IgD-negative memory B cell (primary cell): ENCODE measurements at regions not wholly inside any gene's neighbourhood (a gene's known extent, or its start where the extent isn't known, plus 50 kb on each side); places are given as distances from the start of the nearest gene placed in this dataset.

Experiments
- H3K27ac Mint-ChIP-seq, 3 donors: one replicate each; pipeline ENCODE4 v1.8.0; 2020 to 2022; ENCODE audit warnings: mild to moderate bottlenecking in 3 of 3, mixed read lengths in 3 of 3, moderate library complexity in 1 of 3
- H3K27me3 Mint-ChIP-seq: one replicate; pipeline ENCODE4 v1.8.0; 2021; ENCODE audit warnings: mixed read lengths
- H3K36me3 Mint-ChIP-seq: one replicate; pipeline ENCODE4 v1.8.0; 2020; ENCODE audit warnings: mild to moderate bottlenecking, mixed read lengths
- H3K4me1 Mint-ChIP-seq, 3 donors: one replicate each; pipeline ENCODE4 v1.8.0; 2020 to 2022; ENCODE audit warnings: mixed read lengths in 3 of 3, mild to moderate bottlenecking in 1 of 3
- H3K4me3 Mint-ChIP-seq, 4 donors: one replicate each; pipeline ENCODE4 v1.8.0; 2020 to 2022; ENCODE audit warnings: mild to moderate bottlenecking in 4 of 4, mixed read lengths in 4 of 4, moderate library complexity in 3 of 4
- H3K9me3 Mint-ChIP-seq, 3 donors: one replicate each; pipeline ENCODE4 v1.8.0; 2020 to 2021; ENCODE audit warnings: mixed read lengths in 3 of 3, mild to moderate bottlenecking in 1 of 3

DNA sequence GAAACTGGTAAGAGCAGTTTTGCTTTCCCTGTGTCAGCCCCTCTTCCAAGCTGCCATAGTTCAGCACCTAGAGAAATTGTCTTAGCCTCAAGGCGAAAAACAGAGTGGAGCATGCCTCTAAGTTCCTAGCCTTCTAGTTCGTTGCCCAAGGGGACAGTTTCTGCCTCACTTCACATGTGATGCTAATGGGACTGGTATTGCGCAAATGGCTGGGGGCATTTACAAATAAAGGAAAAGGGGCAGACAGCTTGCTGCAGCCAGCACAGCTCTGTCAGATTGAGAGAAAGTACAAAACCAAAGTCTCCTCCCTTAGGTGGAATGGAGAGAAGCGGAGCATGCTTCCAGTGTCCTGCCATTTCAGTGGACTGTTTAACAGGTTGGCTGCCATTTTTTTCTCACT lies 567.7 kb downstream of the ETV1 start:
- Mint-ChIP-seq H3K9me3 (peaks cover 0 to 7% (median 3%) of the 10 kb centered on the region in 3 donors), H3K27ac (no peak overlapping the region), H3K4me3 (no peak overlapping the region), H3K4me1 (no peaks in the 10 kb centered on the region), H3K36me3 (no peaks in the 10 kb centered on the region), H3K27me3 (no peaks in the 10 kb centered on the region)

GRCh38 chr7:13433946-13434345 lies 555.5 kb downstream of the ETV1 start:
- Mint-ChIP-seq H3K27ac (no peak overlapping the region), H3K36me3 (no peaks in the 10 kb centered on the region), H3K9me3 (peaks cover 0 to 3% (median 1%) of the 10 kb centered on the region in 3 donors), H3K27me3 (no peaks in the 10 kb centered on the region), H3K4me3 (no peak overlapping the region), H3K4me1 (no peaks in the 10 kb centered on the region)

- Mint-ChIP-seq H3K4me3 (no peak overlapping the region), H3K27me3 (no peaks in the 10 kb centered on the region), H3K4me1 (no peaks in the 10 kb centered on the region), H3K9me3 (peaks cover 0 to 5% (median 3%) of the 10 kb centered on the region in 3 donors), H3K27ac (no peak overlapping the region), H3K36me3 (no peaks in the 10 kb centered on the region)
These were observed 547.2 kb downstream of the ETV1 start for GRCh38 chr7:13442226-13442625.

DNA sequence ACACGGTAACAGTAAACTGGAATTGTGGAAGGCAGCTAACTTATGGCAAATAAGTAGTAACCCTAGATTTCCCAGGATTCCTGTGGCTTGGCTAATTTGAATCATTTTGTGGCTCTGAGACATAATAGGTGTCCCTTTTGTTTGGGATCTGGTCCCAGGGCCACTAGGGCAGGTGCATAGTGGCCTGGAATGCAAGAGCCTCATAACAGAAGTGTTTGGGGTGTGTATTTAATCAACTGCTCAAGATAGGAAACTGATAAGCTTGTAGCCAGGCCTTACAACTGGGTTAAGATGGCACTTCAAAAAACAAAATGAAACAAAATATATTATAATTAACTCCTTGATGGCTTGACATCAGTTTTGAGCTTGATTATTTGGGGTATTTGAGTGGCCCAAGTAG lies 541.8 kb downstream of the ETV1 start:
- Mint-ChIP-seq H3K27ac (no peak overlapping the region), H3K9me3 (peaks cover 0 to 5% (median 3%) of the 10 kb centered on the region in 3 donors), H3K4me1 (no peaks in the 10 kb centered on the region), H3K4me3 (no peak overlapping the region), H3K36me3 (no peaks in the 10 kb centered on the region), H3K27me3 (no peaks in the 10 kb centered on the region)

GRCh38 chr7:13448243-13448642 lies 541.2 kb downstream of the ETV1 start:
- no peak overlapping the region for H3K4me3 Mint-ChIP-seq
- H3K36me3 Mint-ChIP-seq: no peaks in the 10 kb centered on the region
- no peaks in the 10 kb centered on the region for H3K4me1 Mint-ChIP-seq
- H3K27ac Mint-ChIP-seq: no peak overlapping the region
- H3K27me3 Mint-ChIP-seq: no peaks in the 10 kb centered on the region
- H3K9me3 Mint-ChIP-seq: peaks cover 0 to 5% (median 3%) of the 10 kb centered on the region in 3 donors

DNA sequence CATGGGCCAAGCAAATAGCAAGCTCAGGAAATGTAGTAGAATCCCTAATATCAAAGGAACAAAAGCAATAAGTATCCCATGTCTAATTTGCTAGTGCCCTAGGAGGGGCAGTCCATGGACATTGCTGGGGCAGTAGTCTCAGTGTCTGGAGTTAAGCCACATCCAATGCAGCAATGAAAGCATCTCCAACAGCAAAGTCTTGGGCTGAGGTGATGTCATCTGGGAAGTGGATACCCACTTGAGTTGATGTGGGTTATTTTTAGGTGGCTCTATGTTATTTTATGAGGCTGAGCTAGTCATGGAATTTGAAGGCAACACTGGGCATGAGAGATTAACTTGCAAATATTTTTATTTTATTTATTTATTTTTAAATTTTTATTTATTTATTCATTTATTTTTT lies 540.0 kb downstream of the ETV1 start:
- H3K4me1 Mint-ChIP-seq: no peaks in the 10 kb centered on the region

DNA sequence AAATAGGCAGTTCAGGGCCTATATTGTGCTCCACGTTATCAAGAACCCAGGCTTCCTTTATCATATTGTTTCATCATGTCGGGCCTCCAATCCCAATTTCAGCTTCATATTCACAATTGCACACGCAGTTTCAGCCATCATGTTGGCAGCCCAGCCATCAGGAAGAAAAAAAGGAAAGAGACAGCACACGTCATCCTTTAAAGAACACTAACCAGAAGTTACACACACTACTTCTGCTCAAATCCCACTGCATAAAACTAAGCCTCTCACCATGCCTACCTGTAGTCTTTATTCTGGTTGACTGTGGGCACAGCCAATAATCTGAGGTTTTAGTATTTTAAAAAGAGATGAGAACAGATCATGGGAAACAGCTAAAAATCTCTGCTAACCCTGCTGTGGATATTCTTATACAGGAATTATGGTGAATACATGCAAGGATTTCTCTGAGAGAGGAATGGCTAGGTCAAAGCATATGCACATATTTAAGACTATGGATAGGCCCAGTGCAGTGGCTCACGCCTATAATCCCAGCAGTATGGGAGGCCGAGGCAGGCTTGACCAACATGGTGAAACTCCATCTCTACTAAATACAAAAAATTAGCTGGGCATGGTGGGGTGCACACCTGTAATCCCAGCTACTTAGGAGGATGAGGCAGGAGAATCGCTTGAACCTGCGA lies 534.4 kb downstream of the ETV1 start:
- Mint-ChIP-seq H3K27me3 (no peaks in the 10 kb centered on the region), H3K9me3 (peaks cover 0 to 6% (median 0%) of the 10 kb centered on the region in 3 donors), H3K4me1 (no peaks in the 10 kb centered on the region), H3K36me3 (no peaks in the 10 kb centered on the region), H3K27ac (no peak overlapping the region), H3K4me3 (no peak overlapping the region)

More for the DNA sequence above, 540.0 kb downstream of the ETV1 start:
- no peak overlapping the region for H3K4me3 Mint-ChIP-seq
- no peaks in the 10 kb centered on the region for H3K36me3 Mint-ChIP-seq
- H3K9me3 Mint-ChIP-seq: peaks cover 0 to 6% (median 5%) of the 10 kb centered on the region in 3 donors
- no peak overlapping the region for H3K27ac Mint-ChIP-seq
- no peaks in the 10 kb centered on the region for H3K27me3 Mint-ChIP-seq

GRCh38 chr7:13457790-13458189 lies 531.7 kb downstream of the ETV1 start:
- H3K4me3 Mint-ChIP-seq: no peak overlapping the region
- H3K27ac Mint-ChIP-seq: no peak overlapping the region
- no peaks in the 10 kb centered on the region for H3K27me3 Mint-ChIP-seq
- peaks cover 0 to 3% (median 0%) of the 10 kb centered on the region in 3 donors for H3K9me3 Mint-ChIP-seq
- no peaks in the 10 kb centered on the region for H3K36me3 Mint-ChIP-seq
- H3K4me1 Mint-ChIP-seq: no peaks in the 10 kb centered on the region

DNA sequence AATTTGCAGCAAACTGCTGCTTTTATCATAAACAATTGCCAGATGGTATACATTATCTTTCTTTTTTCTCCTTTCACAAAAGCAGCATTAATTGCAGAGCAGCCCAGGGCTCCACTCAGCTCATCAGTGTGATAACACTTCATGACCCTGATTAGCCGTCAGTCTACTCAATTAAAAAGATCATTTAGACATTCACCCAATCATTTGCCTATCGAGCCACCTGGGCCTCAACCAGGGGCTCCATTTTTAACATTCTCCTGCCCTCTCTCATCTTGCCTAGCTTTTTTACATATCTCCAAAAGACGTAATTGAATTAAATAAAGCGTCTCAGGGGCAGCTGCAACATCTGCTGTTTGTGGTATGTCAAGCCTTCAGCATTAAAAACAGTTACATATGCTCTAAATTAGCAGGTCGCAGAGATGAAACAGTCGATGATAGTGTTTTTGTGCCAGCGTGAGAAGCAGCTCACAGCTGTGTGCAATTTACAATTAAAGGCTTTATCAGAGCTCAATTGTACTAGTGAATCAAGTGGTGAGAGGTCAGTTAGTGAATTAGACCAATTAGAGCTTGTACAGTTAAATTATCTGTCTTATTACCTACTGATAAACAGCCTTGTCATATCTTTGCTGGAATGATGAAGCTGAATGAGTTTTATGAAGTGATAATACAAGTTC lies 522.5 kb downstream of the ETV1 start:
- H3K36me3 Mint-ChIP-seq: no peaks in the 10 kb centered on the region
- no peak overlapping the region for H3K4me3 Mint-ChIP-seq
- H3K9me3 Mint-ChIP-seq: peaks cover 0 to 2% (median 0%) of the 10 kb centered on the region in 3 donors
- H3K27me3 Mint-ChIP-seq: no peaks in the 10 kb centered on the region
- no peak overlapping the region for H3K27ac Mint-ChIP-seq
- no peaks in the 10 kb centered on the region for H3K4me1 Mint-ChIP-seq

DNA sequence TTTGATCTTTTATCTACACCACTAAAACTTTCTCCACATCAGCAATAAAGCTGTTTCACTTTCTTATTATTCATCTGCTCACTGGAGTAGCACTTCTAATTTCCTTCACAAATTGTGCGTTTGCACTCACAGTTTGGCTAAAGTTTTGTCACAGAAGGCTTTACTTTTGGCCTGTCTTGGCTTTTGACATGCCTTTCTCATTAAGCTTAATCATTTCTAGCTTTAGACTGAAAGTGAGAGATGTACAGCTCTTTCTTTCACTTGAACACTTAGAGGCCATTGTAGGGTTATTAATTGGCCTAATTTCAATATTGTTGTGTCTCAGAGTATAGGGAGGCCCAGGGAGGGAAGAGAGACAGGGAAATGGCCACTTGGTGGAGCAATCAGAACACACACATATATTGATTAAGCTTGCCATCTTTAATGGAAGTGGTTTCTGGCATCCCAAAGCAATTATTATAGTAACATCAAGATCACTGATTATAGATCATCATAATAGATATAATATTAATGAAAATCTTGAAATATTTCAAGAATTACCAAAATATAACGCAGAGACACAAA lies 512.5 kb downstream of the ETV1 start:
- no peaks in the 10 kb centered on the region for H3K36me3 Mint-ChIP-seq
- H3K4me1 Mint-ChIP-seq: no peaks in the 10 kb centered on the region
- no peaks in the 10 kb centered on the region for H3K27me3 Mint-ChIP-seq
- H3K27ac Mint-ChIP-seq: no peak overlapping the region
- H3K9me3 Mint-ChIP-seq: peaks cover 0 to 4% (median 0%) of the 10 kb centered on the region in 3 donors
- H3K4me3 Mint-ChIP-seq: no peak overlapping the region

GRCh38 chr7:13489386-13489785 lies 500.1 kb downstream of the ETV1 start:
- H3K36me3 Mint-ChIP-seq: peaks cover 2% of the 10 kb centered on the region
- no peak overlapping the region for H3K4me3 Mint-ChIP-seq
- H3K4me1 Mint-ChIP-seq: no peaks in the 10 kb centered on the region
- H3K27ac Mint-ChIP-seq: no peak overlapping the region
- H3K27me3 Mint-ChIP-seq: no peaks in the 10 kb centered on the region
- peaks cover 0 to 19% (median 6%) of the 10 kb centered on the region in 3 donors for H3K9me3 Mint-ChIP-seq

DNA sequence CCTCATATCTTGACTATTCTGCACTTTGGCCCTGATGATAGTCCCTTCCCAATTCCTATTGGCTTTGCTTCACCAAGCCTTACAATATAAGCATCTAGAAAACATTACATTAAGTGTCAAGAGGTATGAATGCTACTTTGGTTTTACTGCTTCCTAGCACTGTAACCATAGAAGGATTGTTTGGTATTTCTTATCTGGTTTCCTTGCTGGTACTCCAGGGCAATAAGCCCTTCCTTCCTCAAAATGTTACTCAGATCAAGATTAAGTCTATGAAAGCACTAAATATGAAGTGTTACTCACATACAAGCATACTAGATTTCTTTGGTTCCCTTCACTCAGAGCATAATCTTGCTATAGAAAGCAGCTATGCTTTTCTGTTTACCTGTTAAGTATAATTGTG lies 492.5 kb downstream of the ETV1 start:
- H3K36me3 Mint-ChIP-seq: no peaks in the 10 kb centered on the region

DNA sequence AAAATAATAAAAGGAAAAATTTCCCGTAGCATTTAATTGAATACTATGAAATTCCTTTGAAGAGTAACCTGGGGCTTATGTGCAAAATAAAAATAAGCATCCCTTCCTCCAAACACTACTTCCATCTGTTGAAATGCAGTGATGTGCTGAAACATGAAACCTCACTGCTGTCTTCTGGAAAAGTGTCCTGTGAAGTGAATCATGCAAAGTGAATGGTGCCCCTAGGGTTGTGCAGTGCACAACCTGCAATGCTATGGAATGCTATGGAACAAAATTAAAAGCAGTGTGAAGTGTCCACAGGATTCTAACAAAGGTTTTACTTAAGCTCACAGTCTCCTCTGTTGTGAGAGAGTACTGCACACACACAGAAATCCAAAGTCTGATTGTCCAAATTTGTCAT lies 480.9 kb downstream of the ETV1 start:
- Mint-ChIP-seq H3K4me3 (no peak overlapping the region), H3K27me3 (no peaks in the 10 kb centered on the region), H3K4me1 (no peaks in the 10 kb centered on the region), H3K27ac (no peak overlapping the region), H3K36me3 (no peaks in the 10 kb centered on the region), H3K9me3 (peaks cover 0 to 4% (median 0%) of the 10 kb centered on the region in 3 donors)

More for the DNA sequence above, 492.5 kb downstream of the ETV1 start:
- Mint-ChIP-seq H3K4me3 (no peak overlapping the region), H3K4me1 (no peaks in the 10 kb centered on the region), H3K27ac (no peak overlapping the region), H3K9me3 (peaks cover 2 to 12% (median 4%) of the 10 kb centered on the region in 3 donors), H3K27me3 (no peaks in the 10 kb centered on the region)

DNA sequence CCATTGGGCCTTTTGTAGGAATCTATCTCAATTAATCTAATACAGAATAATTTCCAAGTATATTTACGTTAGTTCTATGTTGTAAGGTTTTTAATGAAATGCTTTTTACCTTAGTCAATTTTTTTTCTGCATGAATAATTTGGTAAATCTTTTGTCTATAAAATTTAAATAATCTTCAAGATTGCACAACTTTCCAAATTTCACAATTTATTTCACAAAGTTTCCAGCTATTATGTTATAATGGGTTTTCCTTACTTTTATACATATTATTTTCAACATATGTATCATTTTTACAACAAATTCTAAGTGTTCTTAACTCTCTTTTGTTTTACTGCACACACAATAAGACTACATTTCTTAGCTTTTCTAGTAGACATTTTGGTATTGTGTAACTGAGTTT lies 470.7 kb downstream of the ETV1 start:
- peaks cover 0 to 2% (median 0%) of the 10 kb centered on the region in 3 donors for H3K4me1 Mint-ChIP-seq
- H3K27me3 Mint-ChIP-seq: no peaks in the 10 kb centered on the region
- H3K27ac Mint-ChIP-seq: no peak overlapping the region
- no peak overlapping the region for H3K4me3 Mint-ChIP-seq
- H3K36me3 Mint-ChIP-seq: no peaks in the 10 kb centered on the region
- peaks cover 0 to 11% (median 0%) of the 10 kb centered on the region in 3 donors for H3K9me3 Mint-ChIP-seq

- Mint-ChIP-seq H3K27me3 (no peaks in the 10 kb centered on the region), H3K36me3 (no peaks in the 10 kb centered on the region), H3K4me3 (no peak overlapping the region), H3K4me1 (no peaks in the 10 kb centered on the region), H3K27ac (no peak overlapping the region), H3K9me3 (no peaks in the 10 kb centered on the region)
These were observed 465.4 kb downstream of the ETV1 start for GRCh38 chr7:13524076-13524475.
